Mammary epithelial cell (primary cell): ENCODE measurements at regions not wholly inside any gene's neighbourhood (a gene's known extent, or its start where the extent isn't known, plus 50 kb on each side); places are given as distances from the start of the nearest gene placed in this dataset.

ENCODE experiments used
- CTCF ChIP-seq, 2 donors: IDR thresholded peaks in 1 of 2; conservative IDR thresholded peaks in 1 of 2; 2 replicates each; pipeline ENCODE4 v1.5.1; 2011 to 2012; ENCODE audit warnings: inconsistent platforms in 2 of 2, low read length in 2 of 2, mild to moderate bottlenecking in 2 of 2, control low read depth in 1 of 2, low read depth in 1 of 2; ENCODE audit not compliant: insufficient read depth in 1 of 2; ENCODE audit errors: extremely low read depth in 1 of 2
- EZH2 ChIP-seq: IDR thresholded peaks from 2 replicates; pipeline ENCODE4 v1.6.1; 2012; ENCODE audit warnings: low read length, inconsistent platforms, borderline replicate concordance

GRCh38 chr11:70762810-70763209 is 364.5 kb downstream of the CTTN start:
- TF ChIP-seq CTCF (conservative IDR thresholded peaks at IDR 0.05 in 1 of 2, IDR thresholded peaks at IDR 0.05 in 1 of 2; ENCODE audit: extremely low read depth in 1 of 2, insufficient read depth in 1 of 2, low read depth in 1 of 2, low read length in 2 of 2) (no peak), EZH2 (no peak)
